IPS-20b (cell line): ENCODE measurements at regions not wholly inside any gene's neighbourhood (a gene's known extent, or its start where the extent isn't known, plus 50 kb on each side); places are given as distances from the start of the nearest gene placed in this dataset.

Experiments
- H3K27ac ChIP-seq: one replicate; pipeline ENCODE4 v1.5.1; 2013; ENCODE audit warnings: low read length
- H3K27me3 ChIP-seq: 2 replicates; pipeline ENCODE4 v1.6.1; 2013; ENCODE audit warnings: mild to moderate bottlenecking, low read length, inconsistent platforms; ENCODE audit not compliant: insufficient read depth
- H3K36me3 ChIP-seq: 2 replicates; pipeline ENCODE4 v1.6.1; 2013; ENCODE audit warnings: low read depth, mild to moderate bottlenecking, inconsistent platforms, low read length, moderate library complexity; ENCODE audit not compliant: insufficient read depth
- H3K4me1 ChIP-seq: 2 replicates; pipeline ENCODE4 v1.6.1; 2013; ENCODE audit warnings: mild to moderate bottlenecking, control low read depth, inconsistent platforms, low read length, moderate library complexity; ENCODE audit not compliant: insufficient read depth
- H3K4me3 ChIP-seq: 2 replicates; pipeline ENCODE4 v1.5.1; 2013; ENCODE audit warnings: mild to moderate bottlenecking, low read length, inconsistent platforms
- H3K9ac ChIP-seq: 2 replicates; pipeline ENCODE4 v1.6.1; 2013; ENCODE audit warnings: low read depth, mild to moderate bottlenecking, inconsistent platforms, low read length, moderate library complexity
- H3K9me3 ChIP-seq: 2 replicates; pipeline ENCODE4 v1.6.1; 2013; ENCODE audit warnings: mild to moderate bottlenecking, low read depth, low read length, inconsistent platforms; ENCODE audit not compliant: insufficient read depth

DNA sequence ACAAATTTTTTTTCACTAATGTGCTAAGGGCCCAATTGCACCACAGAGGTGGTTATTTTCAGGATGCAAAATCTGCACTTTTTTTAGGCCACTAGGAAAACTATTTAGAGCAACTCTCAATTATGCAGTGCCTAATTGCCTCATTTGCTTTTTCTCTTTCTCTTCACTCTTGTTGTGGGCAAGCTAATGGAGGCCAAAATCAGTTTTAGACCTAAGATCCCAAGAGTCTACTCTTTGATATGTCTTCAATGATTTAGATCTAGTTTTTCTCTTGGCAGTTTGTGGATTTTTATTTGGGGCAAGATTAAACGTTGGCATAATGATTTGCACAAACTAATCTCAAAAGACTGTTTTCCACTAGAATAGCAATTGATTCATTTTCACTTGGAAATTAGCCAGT is 1996.9 kb downstream of the LRRC4C start:
- no peak overlapping the region for H3K4me3 ChIP-seq
- H3K4me1 ChIP-seq = no peaks in the 10 kb centered on the region
- no peaks in the 10 kb centered on the region for H3K27me3 ChIP-seq
- no peak overlapping the region for H3K9ac ChIP-seq
- H3K9me3 ChIP-seq = no peaks in the 10 kb centered on the region
- H3K27ac ChIP-seq = no peak overlapping the region
- no peaks in the 10 kb centered on the region for H3K36me3 ChIP-seq

DNA sequence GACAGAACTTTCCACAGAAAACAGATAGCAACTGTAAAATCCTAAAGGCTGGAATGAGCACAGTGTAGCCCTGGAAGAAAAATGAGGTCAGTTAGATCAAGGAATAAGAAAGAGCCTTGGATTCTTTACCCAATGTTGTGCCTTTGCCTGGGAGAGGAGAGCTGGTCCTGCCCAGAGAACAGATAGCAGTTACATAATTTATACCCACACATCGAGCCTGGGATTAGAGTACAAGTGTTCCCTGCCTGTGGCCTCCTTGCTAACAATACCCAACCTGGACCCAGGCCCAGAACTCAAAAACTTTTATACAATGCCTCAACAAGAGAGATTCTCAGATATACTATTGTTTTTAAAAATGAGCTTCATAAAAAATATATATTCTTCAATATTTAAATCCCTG is 1998.4 kb downstream of the LRRC4C start:
- Histone ChIP-seq H3K4me1 (no peaks in the 10 kb centered on the region), H3K9ac (no peak overlapping the region), H3K36me3 (no peaks in the 10 kb centered on the region), H3K27ac (no peak overlapping the region), H3K9me3 (no peaks in the 10 kb centered on the region), H3K4me3 (no peak overlapping the region), H3K27me3 (no peaks in the 10 kb centered on the region)

DNA sequence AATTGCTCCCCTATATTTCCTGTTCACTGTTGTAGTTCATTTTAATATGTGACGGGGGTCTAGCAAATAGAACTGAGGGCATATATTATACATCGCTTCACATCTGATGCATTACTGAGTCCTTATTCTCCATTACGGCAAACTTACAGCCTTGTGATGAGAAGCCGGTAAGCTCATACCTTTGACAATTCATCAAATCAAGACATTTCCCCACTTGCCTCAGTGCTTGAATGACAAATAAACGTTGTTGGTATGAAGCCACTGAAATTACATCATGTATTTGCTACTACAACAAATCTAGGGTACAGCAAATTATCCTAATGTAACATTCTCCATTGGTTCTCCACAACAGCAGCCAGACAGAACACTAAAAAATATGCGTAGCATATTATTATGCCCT is 1999.8 kb downstream of the LRRC4C start:
- H3K27ac ChIP-seq = no peak overlapping the region
- H3K4me3 ChIP-seq = no peak overlapping the region
- H3K27me3 ChIP-seq = no peaks in the 10 kb centered on the region
- no peak overlapping the region for H3K9ac ChIP-seq
- no peaks in the 10 kb centered on the region for H3K4me1 ChIP-seq
- H3K36me3 ChIP-seq = no peaks in the 10 kb centered on the region
- H3K9me3 ChIP-seq = no peaks in the 10 kb centered on the region

DNA sequence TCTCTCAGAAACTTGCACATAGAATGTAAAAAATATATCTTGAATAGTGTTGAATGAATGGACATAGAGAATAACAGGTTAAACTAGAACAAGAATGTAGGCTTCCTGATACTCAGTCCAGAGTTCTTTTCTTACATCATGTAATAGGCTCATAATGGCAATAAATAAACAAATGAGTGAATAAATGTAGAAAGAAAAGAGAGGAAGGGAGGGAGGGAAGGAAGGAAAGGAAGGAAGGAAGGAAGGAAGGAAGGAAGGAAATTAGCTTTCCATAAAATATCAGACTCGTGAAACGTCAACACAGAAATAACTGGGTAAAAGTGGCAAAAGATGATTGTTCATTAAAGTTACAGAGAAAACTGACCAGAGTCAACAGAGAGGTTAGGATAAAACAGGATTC is 2001.0 kb downstream of the LRRC4C start:
- H3K9ac ChIP-seq = no peak overlapping the region
- H3K4me3 ChIP-seq = no peak overlapping the region
- H3K9me3 ChIP-seq = no peaks in the 10 kb centered on the region

DNA sequence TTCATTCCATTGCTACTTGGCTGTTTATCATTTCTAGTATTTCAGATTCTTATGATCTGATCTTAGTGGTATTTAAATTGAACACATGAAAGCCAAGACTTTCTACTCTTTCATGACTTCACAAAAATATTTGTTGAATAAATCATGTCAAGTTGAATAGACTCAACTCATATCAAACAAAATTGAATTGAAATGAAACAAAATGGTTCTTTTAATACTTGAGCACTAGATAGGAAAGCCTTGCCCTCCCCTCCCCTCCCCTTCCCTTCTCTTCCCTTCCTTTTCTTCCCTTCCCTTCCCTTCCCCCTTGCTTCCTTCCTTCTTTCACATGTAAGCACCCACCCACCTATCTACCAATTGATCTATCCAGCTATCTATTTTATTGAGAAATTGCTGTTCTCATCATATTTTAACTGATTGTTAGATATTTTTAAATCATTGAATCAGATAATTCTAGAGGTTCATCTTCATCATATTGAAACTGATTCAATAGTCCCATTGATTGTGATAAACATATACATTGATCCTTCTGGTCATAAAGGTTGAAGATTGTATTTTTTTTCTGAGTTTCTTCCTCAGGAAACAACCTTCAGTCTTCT is 2015.9 kb downstream of the LRRC4C start:
- no peaks in the 10 kb centered on the region for H3K4me1 ChIP-seq
- H3K9ac ChIP-seq = no peak overlapping the region
- no peaks in the 10 kb centered on the region for H3K27me3 ChIP-seq
- H3K27ac ChIP-seq = no peak overlapping the region
- no peak overlapping the region for H3K4me3 ChIP-seq
- H3K36me3 ChIP-seq = no peaks in the 10 kb centered on the region
- no peaks in the 10 kb centered on the region for H3K9me3 ChIP-seq

More for the DNA sequence above, 2001.0 kb downstream of the LRRC4C start:
- H3K36me3 ChIP-seq = no peaks in the 10 kb centered on the region
- H3K27ac ChIP-seq = no peak overlapping the region
- H3K27me3 ChIP-seq = no peaks in the 10 kb centered on the region
- no peaks in the 10 kb centered on the region for H3K4me1 ChIP-seq

DNA sequence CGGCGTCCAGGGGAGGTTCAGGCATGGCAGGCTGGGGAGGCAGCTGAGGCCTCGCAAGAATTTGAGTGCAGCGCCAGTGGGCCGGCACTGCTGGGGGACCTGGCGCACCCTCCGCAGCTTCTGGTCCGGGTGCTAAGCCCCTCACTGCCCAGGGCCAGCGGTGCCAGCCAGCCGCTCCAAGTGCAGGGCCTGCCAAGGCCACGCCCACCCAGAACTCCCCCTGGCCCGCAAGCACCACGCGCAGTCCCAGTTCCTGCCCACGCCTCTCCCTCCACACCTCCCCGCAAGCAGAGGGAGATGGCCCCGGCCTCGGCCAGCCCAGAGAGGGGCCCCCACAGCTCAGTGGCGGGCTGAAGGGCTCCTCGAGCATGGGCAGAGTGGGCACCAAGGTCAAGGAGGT is 2017.3 kb downstream of the LRRC4C start:
- H3K27ac ChIP-seq = no peak overlapping the region
- H3K4me3 ChIP-seq = no peak overlapping the region
- H3K36me3 ChIP-seq = no peaks in the 10 kb centered on the region
- no peaks in the 10 kb centered on the region for H3K9me3 ChIP-seq
- H3K4me1 ChIP-seq = no peaks in the 10 kb centered on the region; the same call in 1 of the 2 replicates
- no peak overlapping the region for H3K9ac ChIP-seq
- no peaks in the 10 kb centered on the region for H3K27me3 ChIP-seq

DNA sequence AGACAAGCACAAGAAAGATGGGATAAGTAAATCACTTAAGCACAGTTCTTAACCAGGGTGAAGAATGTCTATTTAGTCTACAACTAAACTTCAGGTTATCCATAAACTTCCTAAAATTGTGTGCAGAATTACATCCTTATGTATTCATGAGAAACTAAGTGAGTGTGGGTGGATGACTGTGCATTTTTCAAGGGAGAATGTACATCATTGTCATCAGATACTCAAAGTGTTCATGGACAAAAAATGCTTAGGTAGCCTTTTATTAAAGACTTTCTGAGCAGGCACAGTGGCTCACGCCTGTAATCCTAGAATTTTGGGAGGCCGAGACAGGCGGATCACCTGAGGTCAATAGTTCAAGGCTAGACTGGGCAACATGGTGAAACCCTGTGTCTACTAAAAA is 2023.8 kb downstream of the LRRC4C start:
- Histone ChIP-seq H3K27ac (no peak overlapping the region), H3K27me3 (no peaks in the 10 kb centered on the region), H3K9me3 (no peaks in the 10 kb centered on the region), H3K4me3 (no peak overlapping the region), H3K36me3 (no peaks in the 10 kb centered on the region), H3K4me1 (no peaks in the 10 kb centered on the region; the same call in 1 of the 2 replicates), H3K9ac (no peak overlapping the region)

DNA sequence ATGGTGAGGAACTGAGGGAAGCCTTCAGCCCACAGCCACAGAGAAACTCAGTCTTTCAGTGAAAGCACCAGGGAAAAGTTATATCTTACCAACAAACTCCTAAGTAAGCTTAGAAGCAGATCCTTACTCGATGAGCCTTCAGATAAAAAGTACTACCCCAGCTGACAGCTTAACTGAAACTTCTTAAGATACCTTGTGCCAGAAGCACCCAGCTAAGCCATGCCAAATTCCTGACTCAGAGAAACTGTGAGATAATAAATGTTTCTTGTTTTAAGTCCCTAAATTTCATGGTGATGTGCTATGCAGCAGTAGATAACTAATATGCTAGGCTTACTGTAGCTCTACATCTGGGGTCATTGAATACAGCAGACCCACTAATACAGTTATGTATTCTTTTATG is 2025.0 kb downstream of the LRRC4C start:
- Histone ChIP-seq H3K4me1 (no peaks in the 10 kb centered on the region; the same call in 1 of the 2 replicates), H3K4me3 (no peak overlapping the region), H3K9me3 (no peaks in the 10 kb centered on the region), H3K27me3 (no peaks in the 10 kb centered on the region), H3K36me3 (no peaks in the 10 kb centered on the region), H3K9ac (no peak overlapping the region), H3K27ac (no peak overlapping the region)

DNA sequence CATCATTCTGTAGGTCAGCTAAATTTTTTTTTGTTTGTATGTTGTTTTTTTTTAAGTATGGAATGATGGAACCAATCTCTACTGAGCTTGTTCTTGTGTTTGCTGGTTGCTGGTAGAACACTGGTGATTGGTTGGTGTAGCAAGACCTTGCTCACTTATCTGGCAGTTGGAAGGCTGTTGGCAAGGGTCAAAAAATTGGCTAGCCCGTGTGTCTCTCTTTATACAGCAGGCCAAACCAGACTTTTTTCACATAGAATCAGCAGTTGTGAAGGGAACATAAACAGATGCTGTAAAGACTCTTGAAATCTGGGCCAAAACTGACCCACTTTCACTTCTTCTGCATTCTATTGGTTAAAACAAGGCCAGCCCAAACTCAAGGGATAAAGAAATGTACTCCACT is 2026.5 kb downstream of the LRRC4C start:
- Histone ChIP-seq H3K36me3 (no peaks in the 10 kb centered on the region), H3K9ac (no peak overlapping the region), H3K27ac (no peak overlapping the region), H3K4me3 (no peak overlapping the region), H3K4me1 (no peaks in the 10 kb centered on the region; the same call in 1 of the 2 replicates), H3K9me3 (no peaks in the 10 kb centered on the region), H3K27me3 (no peaks in the 10 kb centered on the region)

DNA sequence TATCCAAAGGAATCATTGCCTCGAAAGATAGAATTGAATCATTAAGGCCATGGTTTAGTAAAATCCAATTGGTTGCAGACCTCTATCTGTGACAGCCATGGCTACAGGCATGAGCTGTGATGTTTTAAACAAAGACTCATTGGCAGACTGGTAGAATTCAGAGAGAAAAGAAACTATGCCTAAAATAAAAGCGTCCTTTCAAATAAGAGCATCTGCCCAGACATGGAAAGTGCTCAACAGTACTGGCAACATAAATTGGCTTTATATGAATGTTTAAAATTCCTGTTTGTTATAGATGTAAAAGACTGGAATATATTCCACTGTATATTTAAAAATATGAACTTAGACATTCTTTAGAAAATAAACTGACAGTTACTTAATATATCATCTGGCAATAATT is 2034.2 kb downstream of the LRRC4C start:
- H3K9me3 ChIP-seq = no peaks in the 10 kb centered on the region
- no peaks in the 10 kb centered on the region for H3K36me3 ChIP-seq
- no peak overlapping the region for H3K4me3 ChIP-seq
- no peak overlapping the region for H3K27ac ChIP-seq
- no peak overlapping the region for H3K9ac ChIP-seq
- no peaks in the 10 kb centered on the region for H3K4me1 ChIP-seq
- no peaks in the 10 kb centered on the region for H3K27me3 ChIP-seq

DNA sequence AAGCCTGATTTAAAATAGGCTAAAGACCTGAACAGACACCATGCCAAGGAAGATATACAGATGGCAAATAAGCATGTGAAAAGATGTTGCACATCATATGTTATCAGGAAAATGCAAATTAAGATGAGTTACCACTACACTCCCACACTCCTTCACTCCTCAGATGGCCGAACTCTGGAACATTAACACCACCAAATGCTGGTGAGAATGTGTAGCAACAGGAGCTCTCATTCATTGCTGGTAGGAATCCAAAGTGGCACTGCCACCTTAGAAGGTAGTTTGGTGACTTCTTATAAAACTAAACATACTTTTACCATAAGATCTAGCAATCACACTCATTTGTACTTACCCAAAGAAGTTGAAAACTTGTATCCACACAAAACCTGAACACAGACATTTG is 2047.3 kb downstream of the LRRC4C start:
- Histone ChIP-seq H3K9ac (no peak overlapping the region), H3K4me3 (no peak overlapping the region), H3K4me1 (no peaks in the 10 kb centered on the region), H3K27ac (no peak overlapping the region), H3K9me3 (peaks cover 4% of the 10 kb centered on the region; the same call in 1 of the 2 replicates), H3K27me3 (no peaks in the 10 kb centered on the region), H3K36me3 (no peaks in the 10 kb centered on the region)

DNA sequence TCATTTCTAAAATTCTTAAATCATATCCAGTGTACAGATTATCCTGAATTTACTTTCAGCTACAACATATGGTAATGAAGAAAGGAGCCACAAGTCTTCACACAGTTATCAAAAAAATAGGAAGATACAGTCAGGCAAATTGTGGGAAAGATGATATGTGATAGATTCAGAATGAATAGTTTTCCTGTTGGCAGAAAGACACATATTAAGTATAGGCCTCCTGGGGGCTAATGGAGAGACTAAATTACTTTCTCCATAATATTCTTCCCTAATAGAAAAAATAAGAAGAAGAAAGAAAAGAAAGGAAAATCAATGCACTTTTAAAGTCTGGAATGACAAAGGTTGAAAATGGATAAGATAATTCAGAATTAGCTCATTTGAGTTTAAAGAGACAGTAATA is 2073.5 kb downstream of the LRRC4C start:
- no peaks in the 10 kb centered on the region for H3K36me3 ChIP-seq
- H3K9me3 ChIP-seq = peaks cover 10% of the 10 kb centered on the region
- no peaks in the 10 kb centered on the region for H3K27me3 ChIP-seq
- H3K4me1 ChIP-seq = no peaks in the 10 kb centered on the region
- no peak overlapping the region for H3K9ac ChIP-seq
- H3K27ac ChIP-seq = no peak overlapping the region
- H3K4me3 ChIP-seq = no peak overlapping the region
